H1 (cell line): ENCODE measurements at regions not wholly inside any gene's neighbourhood (a gene's known extent, or its start where the extent isn't known, plus 50 kb on each side); places are given as distances from the start of the nearest gene placed in this dataset.

Experiments
- CTCF ChIA-PET: fragments of 300-600 bp; sonication (Branson Sonifier 250); formaldehyde crosslinking; loops from one replicate; lab custom pipeline; 2021; ENCODE audit not compliant: partially characterized antibody; lab: Charles Lee
- POLR2A ChIA-PET: fragments of 300-600 bp; sonication (Branson Sonifier 250); formaldehyde crosslinking; loops from one replicate; lab custom pipeline; 2021; ENCODE audit warnings: inconsistent platforms; ENCODE audit not compliant: partially characterized antibody; lab: Charles Lee
- DNase-seq, 2 experiments: peaks; one replicate each; pipeline versions ENCODE4 v3.0.0 to v3.0.0-alpha.2; 2010 to 2022; ENCODE audit warnings: low spot score in 2 of 2, low read depth in 1 of 2, mixed read lengths in 1 of 2
- FAIRE-seq: peaks from 2 replicates; lab custom pipeline; 2011; peaks lifted over from hg19 to GRCh38; lab: Jason Lieb, UNC
- H2AFZ ChIP-seq: 2 replicates; pipeline ENCODE4 v1.8.1; 2012; ENCODE audit warnings: low read length, inconsistent platforms
- H2AK5ac ChIP-seq: 2 replicates; pipeline ENCODE4 v1.6.1; 2013; ENCODE audit warnings: low read depth, low read length
- H2BK120ac ChIP-seq: replicated peaks from 2 replicates; pipeline ENCODE3; 2013; ENCODE audit warnings: low read depth, low read length, inconsistent platforms
- H2BK12ac ChIP-seq: 2 replicates; pipeline ENCODE4 v1.6.1; 2013; ENCODE audit warnings: low read depth, low read length
- H2BK15ac ChIP-seq: 2 replicates; pipeline ENCODE4 v1.6.1; 2013; ENCODE audit warnings: low read length
- H2BK20ac ChIP-seq: 2 replicates; pipeline ENCODE4 v1.6.1; 2013; ENCODE audit warnings: low read length
- H2BK5ac ChIP-seq: 2 replicates; pipeline ENCODE4 v1.6.1; 2013; ENCODE audit warnings: low read depth, low read length
- H3K14ac ChIP-seq: 2 replicates; pipeline ENCODE4 v1.6.1; 2013; ENCODE audit warnings: inconsistent platforms; ENCODE audit not compliant: insufficient read length
- H3K18ac ChIP-seq: 2 replicates; pipeline ENCODE4 v1.6.1; 2013; ENCODE audit warnings: low read length; ENCODE audit errors: extremely low read depth
- H3K23ac ChIP-seq: 2 replicates; pipeline ENCODE4 v1.6.1; 2013; ENCODE audit warnings: inconsistent platforms; ENCODE audit not compliant: insufficient read length
- H3K23me2 ChIP-seq: 2 replicates; pipeline ENCODE4 v1.6.1; 2013; ENCODE audit warnings: low read depth, low read length
- H3K27ac ChIP-seq: 2 replicates; pipeline ENCODE4 v1.6.1; 2011; ENCODE audit warnings: low read depth, low read length, inconsistent platforms
- H3K27me3 ChIP-seq, 4 experiments: replicated peaks in 1 of 4; 1 replicate in 1 of 4; 2 replicates in 3 of 4; pipeline versions ENCODE4 v1.6.1 to v1.8.1; 2011 to 2013; ENCODE audit warnings: low read length in 3 of 4, mild to moderate bottlenecking in 3 of 4, inconsistent platforms in 2 of 4, mixed read lengths in 2 of 4, moderate library complexity in 1 of 4; ENCODE audit not compliant: control insufficient read depth in 3 of 4, insufficient read depth in 3 of 4; ENCODE audit errors: extremely low read depth in 1 of 4
- H3K36me3 ChIP-seq, 4 experiments: 2 replicates each; pipeline versions ENCODE4 v1.6.1 to v1.8.1; 2011 to 2013; ENCODE audit warnings: mild to moderate bottlenecking in 4 of 4, low read length in 3 of 4, moderate library complexity in 2 of 4, control low read depth in 1 of 4, inconsistent platforms in 1 of 4; ENCODE audit not compliant: insufficient read depth in 4 of 4, control insufficient read depth in 2 of 4
- H3K4ac ChIP-seq: replicated peaks from 2 replicates; pipeline ENCODE3; 2013; ENCODE audit warnings: low read length, low read depth, mixed read lengths, inconsistent platforms; ENCODE audit not compliant: insufficient read length
- H3K4me1 ChIP-seq, 4 experiments: replicated peaks in 1 of 4; 1 replicate in 1 of 4; 2 replicates in 3 of 4; pipeline versions ENCODE4 v1.6.1 to v1.8.1; 2011 to 2013; ENCODE audit warnings: low read length in 3 of 4, inconsistent platforms in 2 of 4, mixed read lengths in 1 of 4; ENCODE audit not compliant: insufficient read depth in 4 of 4, control insufficient read depth in 3 of 4
- H3K4me2 ChIP-seq, 2 experiments: 2 replicates each; pipeline versions ENCODE4 v1.6.1 to v1.8.1; 2011 to 2013; ENCODE audit warnings: low read depth in 2 of 2, low read length in 2 of 2, control low read depth in 1 of 2, inconsistent platforms in 1 of 2, mild to moderate bottlenecking in 1 of 2; ENCODE audit not compliant: insufficient read depth in 1 of 2
- H3K4me3 ChIP-seq, 4 experiments: fragments of 200-600, 300-600 bp in 1 of 4; sonication (generic), shearing (Covaris generic), sonication (Bioruptor Twin) in 1 of 4; 2 replicates each; pipeline versions ENCODE4 v1.5.1 to v1.8.1; 2011 to 2016; ENCODE audit warnings: low read length in 4 of 4, low read depth in 3 of 4, control low read depth in 2 of 4, inconsistent platforms in 2 of 4, mild to moderate bottlenecking in 2 of 4, mixed read lengths in 1 of 4, moderate library complexity in 1 of 4; ENCODE audit not compliant: insufficient read depth in 2 of 4; ENCODE audit errors: extremely low read depth in 1 of 4
- H3K56ac ChIP-seq: replicated peaks from 2 replicates; pipeline ENCODE3; 2013; ENCODE audit warnings: low read depth, mild to moderate bottlenecking, mixed read lengths, low read length, inconsistent platforms; ENCODE audit not compliant: insufficient read length
- H3K79me1 ChIP-seq: 2 replicates; pipeline ENCODE4 v1.6.1; 2013; ENCODE audit warnings: low read depth, low read length, control low read depth
- H3K79me2 ChIP-seq, 2 experiments: 2 replicates each; pipeline versions ENCODE4 v1.6.1 to v1.8.1; 2012 to 2013; ENCODE audit warnings: low read length in 2 of 2, mild to moderate bottlenecking in 2 of 2, inconsistent platforms in 1 of 2; ENCODE audit not compliant: insufficient read depth in 2 of 2, control insufficient read depth in 1 of 2
- H3K9ac ChIP-seq, 4 experiments: replicated peaks in 1 of 4; 1 replicate in 1 of 4; 2 replicates in 3 of 4; pipeline versions ENCODE4 v1.6.1 to v1.8.1; 2011 to 2013; ENCODE audit warnings: low read depth in 3 of 4, low read length in 3 of 4, control low read depth in 2 of 4, mild to moderate bottlenecking in 2 of 4, moderate library complexity in 2 of 4, inconsistent platforms in 1 of 4; ENCODE audit errors: extremely low read depth in 1 of 4
- H3K9me3 ChIP-seq, 2 experiments: 2 replicates each; pipeline versions ENCODE4 v1.6.1 to v1.8.1; 2012 to 2013; ENCODE audit warnings: mild to moderate bottlenecking in 2 of 2, moderate library complexity in 2 of 2, control low read depth in 1 of 2, inconsistent platforms in 1 of 2, low read depth in 1 of 2, low read length in 1 of 2, mixed read lengths in 1 of 2; ENCODE audit not compliant: insufficient read depth in 2 of 2
- H4K20me1 ChIP-seq, 2 experiments: replicated peaks in 1 of 2; 2 replicates each; pipeline versions ENCODE3 to v1.8.1; 2011 to 2013; ENCODE audit warnings: inconsistent platforms in 2 of 2, low read length in 2 of 2, mild to moderate bottlenecking in 1 of 2; ENCODE audit not compliant: insufficient read depth in 2 of 2, control insufficient read depth in 1 of 2
- H4K5ac ChIP-seq: 2 replicates; pipeline ENCODE4 v1.6.1; 2013; ENCODE audit warnings: low read length, low read depth, mixed read lengths, inconsistent platforms; ENCODE audit not compliant: insufficient read length
- H4K8ac ChIP-seq: 2 replicates; pipeline ENCODE4 v1.8.0; 2013; ENCODE audit warnings: mild to moderate bottlenecking, moderate library complexity, low read length, inconsistent platforms; ENCODE audit not compliant: insufficient read depth; ENCODE audit errors: extremely low read depth
- H4K91ac ChIP-seq: replicated peaks from 2 replicates; pipeline ENCODE3; 2013; ENCODE audit warnings: low read length, mixed read lengths, inconsistent platforms; ENCODE audit not compliant: insufficient read length
- CTBP2 ChIP-seq: IDR thresholded peaks from 2 replicates; pipeline ENCODE4 v1.7.0; 2011; ENCODE audit warnings: borderline replicate concordance, mild to moderate bottlenecking, moderate library complexity, mixed read lengths, low read length; ENCODE audit not compliant: insufficient read depth, insufficient read length
- FOSL1 ChIP-seq: IDR thresholded peaks from 2 replicates; pipeline ENCODE4 v1.6.1; 2011; ENCODE audit warnings: mild to moderate bottlenecking, low read depth, low read length, moderate library complexity; ENCODE audit not compliant: insufficient read depth
- POLR2AphosphoS5 ChIP-seq: IDR thresholded peaks from 2 replicates; pipeline ENCODE4 v1.6.1; 2011; ENCODE audit warnings: low read depth, low read length
- SIRT6 ChIP-seq: IDR thresholded peaks from one replicate; pipeline ENCODE4 v1.7.1; 2012; ENCODE audit warnings: low read length, inconsistent platforms
- WGBS, 2 experiments: shearing (Covaris generic) in 1 of 2; methylation state at CpG; one replicate each; pipeline versions ENCODE4 v1.1.6 to v1.1.7; 2013 to 2015; ENCODE audit warnings: low lambda C conversion rate in 2 of 2, mixed read lengths in 2 of 2, inconsistent platforms in 1 of 2, low coverage in 1 of 2, missing lambda C conversion rate in 1 of 2; ENCODE audit not compliant: insufficient replicate concordance in 2 of 2, insufficient coverage in 1 of 2, insufficient read length in 1 of 2; ENCODE audit errors: extremely low coverage in 1 of 2, missing lambda C conversion rate in 1 of 2; 5-methylcytosine and 5-hydroxymethylcytosine counted together

GRCh38 chr1:168843401-168843800 is 114.4 kb upstream of the DPT start:
- ChIA-PET POLR2A (no interaction called here), CTCF (interaction anchor here (0.6 kb wide), 1 partner anchor 86 kb away, joined by 4 read pairs; no protein-coding TSS in a partner anchor)
- H3K9me3 ChIP-seq = no peaks in the 10 kb centered on the region
- H3K79me2 ChIP-seq = no peaks in the 10 kb centered on the region
- no peak overlapping the region for H2BK5ac ChIP-seq
- no peak overlapping the region for H3K18ac ChIP-seq
- H3K4me1 ChIP-seq = no peaks in the 10 kb centered on the region
- H2BK12ac ChIP-seq = no peak overlapping the region
- no peaks in the 10 kb centered on the region for H3K27me3 ChIP-seq
- no peak overlapping the region for H2AK5ac ChIP-seq
- H3K23me2 ChIP-seq = no peaks in the 10 kb centered on the region
- no peak overlapping the region for H2BK120ac ChIP-seq
- DNase-seq = no peak
- no peak overlapping the region for H2BK20ac ChIP-seq
- peak overlapping the region; percentile 10; the same call in 1 of the 2 replicates for H2AFZ ChIP-seq
- no peak overlapping the region for H3K4me3 ChIP-seq
- H2BK15ac ChIP-seq = no peak overlapping the region
- H3K27ac ChIP-seq = no peak overlapping the region
- no peaks in the 10 kb centered on the region for H3K36me3 ChIP-seq
- no peak overlapping the region for H4K8ac ChIP-seq
- no peak overlapping the region for H4K91ac ChIP-seq
- H4K5ac ChIP-seq = no peak overlapping the region
- no peak for FAIRE-seq
- no peak overlapping the region for H3K4ac ChIP-seq
- H3K4me2 ChIP-seq = no peak overlapping the region
- H3K9ac ChIP-seq = no peak overlapping the region
- no peak overlapping the region for H3K14ac ChIP-seq
- H3K79me1 ChIP-seq = no peaks in the 10 kb centered on the region
- no peak overlapping the region for H3K23ac ChIP-seq
- no peaks in the 10 kb centered on the region for H4K20me1 ChIP-seq
- WGBS, 2 experiments = 84% methylated on average over 4 of the region's 4 CpGs; no CpG with 5 or more reads in 1 of the 2 experiments
- H3K56ac ChIP-seq = no peak overlapping the region
- no peak for TF ChIP-seq CTBP2
- no peak for TF ChIP-seq SIRT6
- TF ChIP-seq FOSL1 = no peak
- no peak for TF ChIP-seq POLR2AphosphoS5
